ENCODE measurements at regions not wholly inside any gene's neighbourhood (a gene's known extent, or its start where the extent isn't known, plus 50 kb on each side); places are given as distances from the start of the nearest gene placed in this dataset.

DNA sequence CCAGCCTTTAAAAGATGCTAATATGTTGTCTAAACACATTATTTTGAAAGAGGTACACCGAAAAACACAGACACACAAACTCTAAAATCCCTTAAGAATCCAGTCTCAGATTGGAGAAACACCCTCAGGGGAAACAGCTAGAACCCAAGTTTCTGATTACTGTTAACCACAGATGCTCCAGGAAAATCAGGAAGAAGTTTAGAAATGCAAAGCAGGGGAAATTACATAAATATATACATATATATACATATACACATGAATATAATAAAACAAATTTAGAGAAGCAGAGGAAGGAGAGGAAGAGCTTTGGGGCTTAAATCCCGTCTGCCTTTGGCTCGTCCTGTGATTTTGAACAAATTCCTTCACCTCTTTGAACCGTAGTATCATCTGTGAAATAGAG, 73.2 kb upstream of the KLF4 start:
- WGBS, 2 donors, result 79 to 89% methylated on average over 4 of the region's 4 CpGs
- H3K9ac ChIP-seq (ENCODE audit: insufficient read depth in 1 of 2, low read length in 2 of 2), result no peak overlapping the region
- ATAC-seq (ENCODE audit: insufficient read depth, low FRiP score), result no peak
- no peaks in the 10 kb centered on the region for H3K36me3 ChIP-seq (ENCODE audit: control insufficient read depth in 4 of 4, insufficient read depth in 4 of 4, low read length in 4 of 4)
- no peak for DNase-seq
- H3K27ac ChIP-seq (ENCODE audit: low read depth in 1 of 2, low read length in 1 of 2), result no peak overlapping the region
- TF ChIP-seq, protein P1, sequence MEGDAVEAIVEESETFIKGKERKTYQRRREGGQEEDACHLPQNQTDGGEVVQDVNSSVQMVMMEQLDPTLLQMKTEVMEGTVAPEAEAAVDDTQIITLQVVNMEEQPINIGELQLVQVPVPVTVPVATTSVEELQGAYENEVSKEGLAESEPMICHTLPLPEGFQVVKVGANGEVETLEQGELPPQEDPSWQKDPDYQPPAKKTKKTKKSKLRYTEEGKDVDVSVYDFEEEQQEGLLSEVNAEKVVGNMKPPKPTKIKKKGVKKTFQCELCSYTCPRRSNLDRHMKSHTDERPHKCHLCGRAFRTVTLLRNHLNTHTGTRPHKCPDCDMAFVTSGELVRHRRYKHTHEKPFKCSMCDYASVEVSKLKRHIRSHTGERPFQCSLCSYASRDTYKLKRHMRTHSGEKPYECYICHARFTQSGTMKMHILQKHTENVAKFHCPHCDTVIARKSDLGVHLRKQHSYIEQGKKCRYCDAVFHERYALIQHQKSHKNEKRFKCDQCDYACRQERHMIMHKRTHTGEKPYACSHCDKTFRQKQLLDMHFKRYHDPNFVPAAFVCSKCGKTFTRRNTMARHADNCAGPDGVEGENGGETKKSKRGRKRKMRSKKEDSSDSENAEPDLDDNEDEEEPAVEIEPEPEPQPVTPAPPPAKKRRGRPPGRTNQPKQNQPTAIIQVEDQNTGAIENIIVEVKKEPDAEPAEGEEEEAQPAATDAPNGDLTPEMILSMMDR (IDR thresholded peaks at IDR 0.05; ENCODE audit: control extremely low read depth, extremely low read depth), result no peak
- no peaks in the 10 kb centered on the region for H3K4me1 ChIP-seq (ENCODE audit: control insufficient read depth in 5 of 5, insufficient read depth in 5 of 5, low read length in 5 of 5)
- no peaks in the 10 kb centered on the region for H3K9me3 ChIP-seq (ENCODE audit: control insufficient read depth in 4 of 4, insufficient read depth in 3 of 4, low read length in 3 of 4)
- no peak overlapping the region for H3K4me3 ChIP-seq
- H3K27me3 ChIP-seq (ENCODE audit: control insufficient read depth in 3 of 3, insufficient read depth in 3 of 3, low read length in 2 of 3), result no peaks in the 10 kb centered on the region

DNA sequence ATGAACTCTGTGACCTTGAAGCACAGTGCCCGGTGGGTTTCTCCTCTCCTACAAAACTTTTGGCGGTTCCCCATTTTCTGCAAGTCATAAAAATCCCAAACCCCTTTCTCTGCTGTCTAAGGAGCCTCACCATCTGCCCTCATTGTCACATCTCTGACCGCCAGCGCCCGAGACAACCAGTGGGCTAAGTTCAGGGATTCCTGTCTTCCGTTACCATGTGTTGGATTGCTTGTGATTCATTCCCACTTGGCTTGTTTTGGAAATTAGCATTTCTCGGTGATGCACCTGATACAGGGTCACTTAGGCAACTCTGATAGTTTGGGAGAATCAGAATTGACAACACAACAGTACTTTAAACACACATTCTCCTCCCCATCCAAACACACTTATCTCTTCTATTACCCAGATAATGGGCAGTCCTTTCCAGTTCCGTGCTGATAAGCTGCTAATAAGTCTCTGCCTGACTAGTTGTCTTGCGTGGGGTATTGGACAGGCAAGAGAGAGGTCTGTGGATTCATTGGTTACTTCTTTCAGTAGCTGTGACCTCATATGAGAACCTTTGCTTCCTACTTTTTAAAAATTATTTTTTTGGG, 70.0 kb upstream of the KLF4 start:
- no peak overlapping the region for H3K4me3 ChIP-seq
- no peaks in the 10 kb centered on the region for H3K27me3 ChIP-seq (ENCODE audit: control insufficient read depth in 3 of 3, insufficient read depth in 3 of 3, low read length in 2 of 3)
- TF ChIP-seq, protein P1 (IDR thresholded peaks at IDR 0.05; ENCODE audit: control extremely low read depth, extremely low read depth), result no peak
- no peaks in the 10 kb centered on the region for H3K9me3 ChIP-seq (ENCODE audit: control insufficient read depth in 4 of 4, insufficient read depth in 3 of 4, low read length in 3 of 4)
- H3K4me1 ChIP-seq (ENCODE audit: control insufficient read depth in 5 of 5, insufficient read depth in 5 of 5, low read length in 5 of 5), result peaks cover 0 to 7% (median 2%) of the 10 kb centered on the region in 5 donors
- no peak overlapping the region for H3K27ac ChIP-seq (ENCODE audit: low read depth in 1 of 2, low read length in 1 of 2)
- ATAC-seq (ENCODE audit: insufficient read depth, low FRiP score) (no peak), DNase-seq (no peak)
- no peaks in the 10 kb centered on the region for H3K36me3 ChIP-seq (ENCODE audit: control insufficient read depth in 4 of 4, insufficient read depth in 4 of 4, low read length in 4 of 4)
- 92 to 93% methylated on average over 9 of the region's 9 CpGs for WGBS, 2 donors
- H3K9ac ChIP-seq (ENCODE audit: insufficient read depth in 1 of 2, low read length in 2 of 2), result no peak overlapping the region

- 76 to 95% methylated on average over 5 of the region's 5 CpGs for WGBS, 2 donors
- Histone ChIP-seq H3K4me3 (no peak overlapping the region), H3K9ac (ENCODE audit: insufficient read depth in 1 of 2, low read length in 2 of 2) (no peak overlapping the region), H3K27ac (ENCODE audit: low read depth in 1 of 2, low read length in 1 of 2) (no peak overlapping the region), H3K9me3 (ENCODE audit: control insufficient read depth in 4 of 4, insufficient read depth in 3 of 4, low read length in 3 of 4) (no peaks in the 10 kb centered on the region), H3K36me3 (ENCODE audit: control insufficient read depth in 4 of 4, insufficient read depth in 4 of 4, low read length in 4 of 4) (no peaks in the 10 kb centered on the region), H3K27me3 (ENCODE audit: control insufficient read depth in 3 of 3, insufficient read depth in 3 of 3, low read length in 2 of 3) (no peaks in the 10 kb centered on the region), H3K4me1 (ENCODE audit: control insufficient read depth in 5 of 5, insufficient read depth in 5 of 5, low read length in 5 of 5) (peaks cover 0 to 7% (median 2%) of the 10 kb centered on the region in 5 donors)
- TF ChIP-seq, protein P1 (IDR thresholded peaks at IDR 0.05; ENCODE audit: control extremely low read depth, extremely low read depth), result no peak
- ATAC-seq (ENCODE audit: insufficient read depth, low FRiP score) (no peak), DNase-seq (no peak)
These were observed 67.8 kb upstream of the KLF4 start for GRCh38 chr9:107557236-107557990.
